SH-SY5Y (cell line): ENCODE measurements at regions not wholly inside any gene's neighbourhood (a gene's known extent, or its start where the extent isn't known, plus 50 kb on each side); places are given as distances from the start of the nearest gene placed in this dataset.

ENCODE experiments used
- GATA2 ChIP-seq: IDR thresholded peaks from 2 replicates; pipeline ENCODE4 v1.6.1; 2011; ENCODE audit warnings: mild to moderate bottlenecking, low read depth, low read length
- GATA3 ChIP-seq: IDR thresholded peaks from 2 replicates; pipeline ENCODE4 v1.6.1; 2011; ENCODE audit warnings: low read depth, mild to moderate bottlenecking, low read length, moderate library complexity

GRCh38 chr13:106996867-106997618, 429.1 kb upstream of the ARGLU1 start:
- no peak for TF ChIP-seq GATA3
- TF ChIP-seq GATA2, result no peak
